Brain microvascular endothelial cell (primary cell): ENCODE measurements at regions not wholly inside any gene's neighbourhood (a gene's known extent, or its start where the extent isn't known, plus 50 kb on each side); places are given as distances from the start of the nearest gene placed in this dataset.
A peak's percentile ranks its signal among the peaks of the same experiment; 100 is the strongest.

ENCODE experiments used
- DNase-seq: peaks from one replicate; pipeline ENCODE4 v3.0.0-alpha.2; 2020
- H3K27ac ChIP-seq: fragments of 250-450 bp; sonication (Bioruptor Pico); 2 replicates; pipeline ENCODE4 v1.5.1; 2020; ENCODE audit warnings: mild to moderate bottlenecking, moderate library complexity
- H3K27me3 ChIP-seq: fragments of 250-450 bp; sonication (Bioruptor Pico); replicated peaks from 2 replicates; pipeline ENCODE4 v1.5.1; 2020; ENCODE audit warnings: mild to moderate bottlenecking
- H3K36me3 ChIP-seq: fragments of 250-450 bp; sonication (Bioruptor Pico); replicated peaks from 2 replicates; pipeline ENCODE4 v1.5.1; 2020; ENCODE audit warnings: mild to moderate bottlenecking
- H3K4me3 ChIP-seq: 2 replicates; pipeline ENCODE4 v1.5.1; 2011; ENCODE audit warnings: low read depth, mild to moderate bottlenecking, control low read depth, low read length, moderate library complexity
- CTCF ChIP-seq: IDR thresholded peaks from 2 replicates; pipeline ENCODE4 v1.5.1; 2011; ENCODE audit warnings: low read depth, mild to moderate bottlenecking, moderate library complexity, low read length, control low read depth, inconsistent platforms; ENCODE audit errors: missing control alignments
- in situ Hi-C: cut with HindIII; loops from 2 replicates; pipeline ENCODE4 v1.10.0; 2017; ENCODE audit warnings: low sequenced_read_pairs, low pct_ligation_motif_present

GRCh38 chr6:105681061-105681460 is 278.2 kb upstream of the PREP start:
- H3K4me3 ChIP-seq = no peak overlapping the region
- H3K36me3 ChIP-seq = no peaks in the 10 kb centered on the region
- no peak overlapping the region for H3K27ac ChIP-seq
- no peak for TF ChIP-seq CTCF
- no peak for DNase-seq
- H3K27me3 ChIP-seq = no peaks in the 10 kb centered on the region
- in situ Hi-C loops = no loop called here

GRCh38 chr6:105680131-105680530 is 277.2 kb upstream of the PREP start:
- H3K27ac ChIP-seq = no peak overlapping the region
- no peak for TF ChIP-seq CTCF
- no peaks in the 10 kb centered on the region for H3K27me3 ChIP-seq
- DNase-seq = no peak
- in situ Hi-C loops = no loop called here
- no peaks in the 10 kb centered on the region for H3K36me3 ChIP-seq
- no peak overlapping the region for H3K4me3 ChIP-seq

- no peak overlapping the region for H3K27ac ChIP-seq
- no peaks in the 10 kb centered on the region for H3K27me3 ChIP-seq
- no peak for TF ChIP-seq CTCF
- H3K4me3 ChIP-seq = no peak overlapping the region
- H3K36me3 ChIP-seq = no peaks in the 10 kb centered on the region
- DNase-seq = no peak
- in situ Hi-C loops = no loop called here
These were observed 275.6 kb upstream of the PREP start for GRCh38 chr6:105678516-105678915.

- TF ChIP-seq CTCF = no peak
- peak; percentile 36 for DNase-seq
- H3K27me3 ChIP-seq = no peaks in the 10 kb centered on the region
- no peak overlapping the region for H3K4me3 ChIP-seq
- in situ Hi-C loops = no loop called here
- H3K27ac ChIP-seq = peak overlapping the region; percentile 23
- no peaks in the 10 kb centered on the region for H3K36me3 ChIP-seq
These were observed 275.0 kb upstream of the PREP start for GRCh38 chr6:105677671-105678475.

- Histone ChIP-seq H3K4me3 (no peak overlapping the region), H3K36me3 (no peaks in the 10 kb centered on the region), H3K27ac (no peak overlapping the region), H3K27me3 (no peaks in the 10 kb centered on the region)
- in situ Hi-C loops = no loop called here
- no peak for DNase-seq
- no peak for TF ChIP-seq CTCF
These were observed 274.0 kb upstream of the PREP start for GRCh38 chr6:105676857-105677256.
